ENCODE measurements at regions not wholly inside any gene's neighbourhood (a gene's known extent, or its start where the extent isn't known, plus 50 kb on each side); places are given as distances from the start of the nearest gene placed in this dataset.

GRCh38 chrX:30151964-30152363 lies 63.4 kb upstream of the MAGEB2 start:
- TF ChIP-seq, protein P1, sequence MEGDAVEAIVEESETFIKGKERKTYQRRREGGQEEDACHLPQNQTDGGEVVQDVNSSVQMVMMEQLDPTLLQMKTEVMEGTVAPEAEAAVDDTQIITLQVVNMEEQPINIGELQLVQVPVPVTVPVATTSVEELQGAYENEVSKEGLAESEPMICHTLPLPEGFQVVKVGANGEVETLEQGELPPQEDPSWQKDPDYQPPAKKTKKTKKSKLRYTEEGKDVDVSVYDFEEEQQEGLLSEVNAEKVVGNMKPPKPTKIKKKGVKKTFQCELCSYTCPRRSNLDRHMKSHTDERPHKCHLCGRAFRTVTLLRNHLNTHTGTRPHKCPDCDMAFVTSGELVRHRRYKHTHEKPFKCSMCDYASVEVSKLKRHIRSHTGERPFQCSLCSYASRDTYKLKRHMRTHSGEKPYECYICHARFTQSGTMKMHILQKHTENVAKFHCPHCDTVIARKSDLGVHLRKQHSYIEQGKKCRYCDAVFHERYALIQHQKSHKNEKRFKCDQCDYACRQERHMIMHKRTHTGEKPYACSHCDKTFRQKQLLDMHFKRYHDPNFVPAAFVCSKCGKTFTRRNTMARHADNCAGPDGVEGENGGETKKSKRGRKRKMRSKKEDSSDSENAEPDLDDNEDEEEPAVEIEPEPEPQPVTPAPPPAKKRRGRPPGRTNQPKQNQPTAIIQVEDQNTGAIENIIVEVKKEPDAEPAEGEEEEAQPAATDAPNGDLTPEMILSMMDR (IDR thresholded peaks at IDR 0.05): no peak
- Mint-ChIP-seq H3K27me3 (ENCODE audit: insufficient read depth) (peaks cover 3% of the 10 kb centered on the region), H3K27ac (no peak overlapping the region), H3K4me3 (no peak overlapping the region), H3K9me3 (no peaks in the 10 kb centered on the region), H3K36me3 (ENCODE audit: low read depth) (no peaks in the 10 kb centered on the region), H3K4me1 (ENCODE audit: low read depth) (peaks cover 15% of the 10 kb centered on the region; the same call in 1 of the 2 replicates)
- DNase-seq: no peak

DNA sequence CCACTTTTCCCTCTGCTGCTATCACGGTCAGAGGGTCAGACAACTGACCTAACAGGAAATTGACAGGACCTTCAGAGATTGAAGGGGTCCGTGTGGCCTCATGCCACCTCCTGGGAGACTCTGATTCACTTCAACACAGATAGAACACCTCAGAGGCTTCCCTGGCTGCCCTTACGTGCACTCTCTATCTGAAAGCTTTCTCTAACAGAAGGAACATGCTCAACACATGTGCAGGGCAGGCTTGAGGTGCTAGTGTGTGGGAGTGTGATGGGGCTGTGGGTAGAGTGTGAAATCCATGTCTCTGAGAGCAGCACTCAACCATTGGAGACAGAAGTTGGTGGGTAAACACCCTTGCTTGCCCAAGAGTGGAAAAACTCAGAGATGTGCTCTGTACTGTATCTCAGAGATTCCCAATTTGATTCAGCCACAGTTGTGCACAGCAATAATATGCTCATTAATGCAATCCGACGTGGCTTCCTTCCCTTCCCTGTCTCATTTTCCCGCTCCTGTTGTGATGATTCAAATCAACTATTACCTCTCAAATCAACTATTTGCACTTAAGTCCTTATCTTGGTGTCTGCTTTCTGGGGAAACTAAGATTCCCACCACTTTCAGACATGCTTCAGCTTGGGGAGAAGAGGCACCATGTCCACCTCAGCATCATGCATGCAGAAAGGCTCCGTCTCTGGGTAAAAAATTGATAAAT lies 62.0 kb upstream of the MAGEB2 start:
- no peaks in the 10 kb centered on the region for H3K9me3 Mint-ChIP-seq
- H3K36me3 Mint-ChIP-seq (ENCODE audit: low read depth): no peaks in the 10 kb centered on the region
- peaks cover 1% of the 10 kb centered on the region; the same call in 1 of the 2 replicates for H3K27me3 Mint-ChIP-seq (ENCODE audit: insufficient read depth)
- no peak for DNase-seq
- TF ChIP-seq, protein P1 (IDR thresholded peaks at IDR 0.05): no peak
- peaks cover 15% of the 10 kb centered on the region; the same call in 1 of the 2 replicates for H3K4me1 Mint-ChIP-seq (ENCODE audit: low read depth)
- no peak overlapping the region for H3K4me3 Mint-ChIP-seq
- H3K27ac Mint-ChIP-seq: no peak overlapping the region

DNA sequence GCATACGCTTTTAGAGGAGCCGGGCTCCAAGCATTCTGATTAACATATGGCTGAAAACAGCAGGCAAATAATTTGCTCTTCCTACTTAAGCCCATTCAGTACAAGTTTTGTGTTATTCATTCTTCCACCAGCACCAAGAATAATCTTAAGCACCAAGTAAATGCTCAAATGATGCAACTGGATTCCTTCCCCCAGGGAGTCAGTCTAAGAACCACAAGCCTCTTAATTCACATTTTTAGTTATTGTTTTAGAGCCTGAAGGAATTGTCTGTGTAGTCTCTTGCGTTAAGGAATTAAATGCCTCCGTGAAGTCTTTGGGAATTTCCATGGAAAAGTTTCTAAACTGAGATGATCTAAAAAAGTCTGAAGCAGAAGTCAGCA lies 61.5 kb upstream of the MAGEB2 start:
- DNase-seq: peak; percentile 25
- Mint-ChIP-seq H3K4me1 (ENCODE audit: low read depth) (peaks cover 15% of the 10 kb centered on the region; the same call in 1 of the 2 replicates), H3K27me3 (ENCODE audit: insufficient read depth) (peaks cover 1% of the 10 kb centered on the region; the same call in 1 of the 2 replicates), H3K27ac (peak overlapping the region; percentile 48; the same call in 1 of the 2 replicates), H3K9me3 (no peaks in the 10 kb centered on the region), H3K4me3 (no peak overlapping the region), H3K36me3 (ENCODE audit: low read depth) (no peaks in the 10 kb centered on the region)
- TF ChIP-seq, protein P1 (IDR thresholded peaks at IDR 0.05): no peak

- no peaks in the 10 kb centered on the region for H3K9me3 Mint-ChIP-seq
- peaks cover 15% of the 10 kb centered on the region; the same call in 1 of the 2 replicates for H3K4me1 Mint-ChIP-seq (ENCODE audit: low read depth)
- H3K27ac Mint-ChIP-seq: no peak overlapping the region
- H3K36me3 Mint-ChIP-seq (ENCODE audit: low read depth): no peaks in the 10 kb centered on the region
- TF ChIP-seq, protein P1 (IDR thresholded peaks at IDR 0.05): no peak
- no peaks in the 10 kb centered on the region for H3K27me3 Mint-ChIP-seq (ENCODE audit: insufficient read depth)
- DNase-seq: no peak
- H3K4me3 Mint-ChIP-seq: no peak overlapping the region
These were observed 59.4 kb upstream of the MAGEB2 start for GRCh38 chrX:30156009-30156408.

DNA sequence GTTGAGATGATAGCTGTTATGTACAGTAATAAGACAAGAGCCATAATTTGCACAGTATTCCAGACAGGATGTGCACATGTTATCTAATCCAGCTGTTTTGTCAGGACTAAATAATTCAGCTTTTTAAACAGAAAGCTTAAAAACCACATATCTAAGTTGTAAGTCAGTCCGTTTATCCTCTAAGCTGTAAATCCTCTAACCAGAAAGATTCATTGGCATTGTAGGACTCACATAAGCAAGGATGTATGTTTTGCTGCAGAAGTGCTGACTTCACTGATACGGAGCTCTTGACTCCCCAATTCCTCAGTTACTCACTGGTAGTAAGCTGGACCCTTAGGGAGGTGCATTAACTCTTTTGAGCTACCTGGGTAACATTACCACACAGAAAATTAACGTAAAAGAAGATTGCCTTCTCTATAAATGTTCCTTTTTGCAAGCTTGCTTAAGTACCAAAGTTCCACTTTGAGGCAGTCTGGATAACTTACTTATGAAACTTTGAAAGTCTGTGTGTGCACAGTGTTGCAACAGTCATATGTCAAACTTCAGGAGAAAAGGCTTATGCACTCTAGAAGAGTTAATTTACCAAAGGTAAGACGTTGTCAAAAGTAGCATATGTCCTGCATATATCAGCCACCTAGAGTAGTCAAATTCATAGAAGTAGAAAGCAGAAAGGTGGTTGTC lies 58.3 kb upstream of the MAGEB2 start:
- DNase-seq: no peak
- no peaks in the 10 kb centered on the region for H3K36me3 Mint-ChIP-seq (ENCODE audit: low read depth)
- no peak overlapping the region for H3K27ac Mint-ChIP-seq
- H3K27me3 Mint-ChIP-seq (ENCODE audit: insufficient read depth): no peaks in the 10 kb centered on the region
- no peak overlapping the region for H3K4me3 Mint-ChIP-seq
- peaks cover 15% of the 10 kb centered on the region; the same call in 1 of the 2 replicates for H3K4me1 Mint-ChIP-seq (ENCODE audit: low read depth)
- TF ChIP-seq, protein P1 (IDR thresholded peaks at IDR 0.05): no peak
- no peaks in the 10 kb centered on the region for H3K9me3 Mint-ChIP-seq

Data from HFFc6 (cell line).